SJCRH30 (cell line): ENCODE measurements at regions not wholly inside any gene's neighbourhood (a gene's known extent, or its start where the extent isn't known, plus 50 kb on each side); places are given as distances from the start of the nearest gene placed in this dataset.
A peak's percentile ranks its signal among the peaks of the same experiment; 100 is the strongest.

Experiments
- DNase-seq, 2 experiments: peaks; one replicate each; pipeline ENCODE4 v3.0.0-alpha.2; 2015 to 2020
- H3K27ac ChIP-seq: fragments of 250-450 bp; sonication (Bioruptor Pico); 2 replicates; pipeline ENCODE4 v1.5.1; 2020; ENCODE audit warnings: mild to moderate bottlenecking, moderate library complexity
- H3K27me3 ChIP-seq: fragments of 250-450 bp; sonication (Bioruptor Pico); 2 replicates; pipeline ENCODE4 v1.5.1; 2020; ENCODE audit warnings: mild to moderate bottlenecking, moderate library complexity
- H3K36me3 ChIP-seq: fragments of 250-450 bp; sonication (Bioruptor Pico); 2 replicates; pipeline ENCODE4 v1.5.1; 2020; ENCODE audit warnings: mild to moderate bottlenecking, moderate library complexity
- H3K4me1 ChIP-seq: fragments of 250-450 bp; sonication (Bioruptor Pico); 2 replicates; pipeline ENCODE4 v1.5.1; 2020; ENCODE audit warnings: mild to moderate bottlenecking, moderate library complexity
- H3K4me3 ChIP-seq: fragments of 250-450 bp; sonication (Bioruptor Pico); 2 replicates; pipeline ENCODE4 v1.5.1; 2020; ENCODE audit warnings: mild to moderate bottlenecking, moderate library complexity
- H3K9me3 ChIP-seq: fragments of 250-450 bp; sonication (Bioruptor Pico); replicated peaks from 2 replicates; pipeline ENCODE4 v1.5.1; 2020; ENCODE audit warnings: mild to moderate bottlenecking, moderate library complexity

- no peaks in the 10 kb centered on the region for H3K4me1 ChIP-seq
- DNase-seq: peak in 1 of 2 experiments; percentile 1
- H3K9me3 ChIP-seq: no peaks in the 10 kb centered on the region
- no peak overlapping the region for H3K4me3 ChIP-seq
- no peaks in the 10 kb centered on the region for H3K36me3 ChIP-seq
- no peak overlapping the region for H3K27ac ChIP-seq
- H3K27me3 ChIP-seq: no peaks in the 10 kb centered on the region
Measured at GRCh38 chr5:2038321-2039179, 155.8 kb upstream of the IRX4 start.

- H3K27ac ChIP-seq: no peak overlapping the region
Measured at GRCh38 chr5:2036885-2037284, 154.2 kb upstream of the IRX4 start.

GRCh38 chr5:2032432-2032831 is 149.7 kb upstream of the IRX4 start:
- DNase-seq: no peak
- H3K9me3 ChIP-seq: no peaks in the 10 kb centered on the region
- no peaks in the 10 kb centered on the region for H3K4me1 ChIP-seq
- no peaks in the 10 kb centered on the region for H3K27me3 ChIP-seq
- H3K27ac ChIP-seq: no peak overlapping the region
- no peak overlapping the region for H3K4me3 ChIP-seq
- H3K36me3 ChIP-seq: no peaks in the 10 kb centered on the region

More at GRCh38 chr5:2036885-2037284, 154.2 kb upstream of the IRX4 start:
- Histone ChIP-seq H3K4me3 (no peak overlapping the region), H3K9me3 (no peaks in the 10 kb centered on the region), H3K4me1 (no peaks in the 10 kb centered on the region), H3K27me3 (no peaks in the 10 kb centered on the region), H3K36me3 (no peaks in the 10 kb centered on the region)
- DNase-seq: no peak

GRCh38 chr5:2031581-2031980 is 148.9 kb upstream of the IRX4 start:
- Histone ChIP-seq H3K36me3 (no peaks in the 10 kb centered on the region), H3K27me3 (no peaks in the 10 kb centered on the region), H3K27ac (no peak overlapping the region), H3K9me3 (no peaks in the 10 kb centered on the region), H3K4me3 (no peak overlapping the region), H3K4me1 (no peaks in the 10 kb centered on the region)
- DNase-seq: no peak

GRCh38 chr5:2030131-2030530 is 147.4 kb upstream of the IRX4 start:
- Histone ChIP-seq H3K4me3 (no peak overlapping the region), H3K27ac (no peak overlapping the region), H3K4me1 (no peaks in the 10 kb centered on the region), H3K27me3 (no peaks in the 10 kb centered on the region), H3K36me3 (no peaks in the 10 kb centered on the region), H3K9me3 (no peaks in the 10 kb centered on the region)
- no peak for DNase-seq

- no peaks in the 10 kb centered on the region for H3K27me3 ChIP-seq
- DNase-seq: no peak
Measured at GRCh38 chr5:2029206-2029605, 146.5 kb upstream of the IRX4 start.

GRCh38 chr5:2027790-2028189 is 145.1 kb upstream of the IRX4 start:
- H3K4me3 ChIP-seq: no peak overlapping the region
- no peaks in the 10 kb centered on the region for H3K36me3 ChIP-seq
- H3K9me3 ChIP-seq: no peaks in the 10 kb centered on the region
- no peaks in the 10 kb centered on the region for H3K27me3 ChIP-seq
- no peak for DNase-seq
- H3K27ac ChIP-seq: no peak overlapping the region
- H3K4me1 ChIP-seq: no peaks in the 10 kb centered on the region

More at GRCh38 chr5:2029206-2029605, 146.5 kb upstream of the IRX4 start:
- Histone ChIP-seq H3K9me3 (no peaks in the 10 kb centered on the region), H3K4me3 (no peak overlapping the region), H3K27ac (no peak overlapping the region), H3K4me1 (no peaks in the 10 kb centered on the region), H3K36me3 (no peaks in the 10 kb centered on the region)

- no peaks in the 10 kb centered on the region for H3K9me3 ChIP-seq
- no peaks in the 10 kb centered on the region for H3K36me3 ChIP-seq
- no peak overlapping the region for H3K27ac ChIP-seq
- DNase-seq: no peak
- H3K27me3 ChIP-seq: no peaks in the 10 kb centered on the region
- H3K4me3 ChIP-seq: no peak overlapping the region
- H3K4me1 ChIP-seq: no peaks in the 10 kb centered on the region
Measured at GRCh38 chr5:2024986-2025721, 142.4 kb upstream of the IRX4 start.

- Histone ChIP-seq H3K4me3 (no peak overlapping the region), H3K27me3 (no peaks in the 10 kb centered on the region), H3K27ac (no peak overlapping the region), H3K9me3 (no peaks in the 10 kb centered on the region), H3K4me1 (no peaks in the 10 kb centered on the region), H3K36me3 (no peaks in the 10 kb centered on the region)
- no peak for DNase-seq
Measured at GRCh38 chr5:2023196-2023595, 140.5 kb upstream of the IRX4 start.

GRCh38 chr5:2022436-2022835 is 139.7 kb upstream of the IRX4 start:
- H3K9me3 ChIP-seq: no peaks in the 10 kb centered on the region
- DNase-seq: no peak

GRCh38 chr5:2021484-2022176 is 138.9 kb upstream of the IRX4 start:
- H3K4me3 ChIP-seq: no peak overlapping the region
- H3K36me3 ChIP-seq: no peaks in the 10 kb centered on the region
- H3K9me3 ChIP-seq: no peaks in the 10 kb centered on the region
- H3K4me1 ChIP-seq: no peaks in the 10 kb centered on the region
- DNase-seq: no peak
- H3K27ac ChIP-seq: no peak overlapping the region
- no peaks in the 10 kb centered on the region for H3K27me3 ChIP-seq

More at GRCh38 chr5:2022436-2022835, 139.7 kb upstream of the IRX4 start:
- no peak overlapping the region for H3K27ac ChIP-seq
- H3K27me3 ChIP-seq: no peaks in the 10 kb centered on the region
- H3K36me3 ChIP-seq: no peaks in the 10 kb centered on the region
- H3K4me1 ChIP-seq: no peaks in the 10 kb centered on the region
- no peak overlapping the region for H3K4me3 ChIP-seq

- Histone ChIP-seq H3K4me3 (no peak overlapping the region), H3K27ac (no peak overlapping the region), H3K4me1 (no peaks in the 10 kb centered on the region), H3K36me3 (no peaks in the 10 kb centered on the region), H3K27me3 (no peaks in the 10 kb centered on the region), H3K9me3 (no peaks in the 10 kb centered on the region)
- no peak for DNase-seq
Measured at GRCh38 chr5:2020730-2021129, 138.0 kb upstream of the IRX4 start.

- Histone ChIP-seq H3K36me3 (no peaks in the 10 kb centered on the region), H3K27ac (no peak overlapping the region), H3K27me3 (no peaks in the 10 kb centered on the region), H3K4me1 (no peaks in the 10 kb centered on the region), H3K4me3 (no peak overlapping the region), H3K9me3 (no peaks in the 10 kb centered on the region)
- DNase-seq: no peak
Measured at GRCh38 chr5:2019716-2020115, 137.0 kb upstream of the IRX4 start.

- Histone ChIP-seq H3K27ac (no peak overlapping the region), H3K9me3 (no peaks in the 10 kb centered on the region), H3K4me3 (no peak overlapping the region), H3K36me3 (no peaks in the 10 kb centered on the region), H3K27me3 (no peaks in the 10 kb centered on the region), H3K4me1 (no peaks in the 10 kb centered on the region)
- peak in 1 of 2 experiments; percentile 16 for DNase-seq
Measured at GRCh38 chr5:2018390-2018724, 135.6 kb upstream of the IRX4 start.
